Pons (tissue), 1 donor: ENCODE measurements at regions not wholly inside any gene's neighbourhood (a gene's known extent, or its start where the extent isn't known, plus 50 kb on each side); places are given as distances from the start of the nearest gene placed in this dataset.

Source experiments
- DNase-seq: peaks from one replicate; pipeline ENCODE4 v3.0.0-alpha.2; 2016; ENCODE audit warnings: low spot score

DNA sequence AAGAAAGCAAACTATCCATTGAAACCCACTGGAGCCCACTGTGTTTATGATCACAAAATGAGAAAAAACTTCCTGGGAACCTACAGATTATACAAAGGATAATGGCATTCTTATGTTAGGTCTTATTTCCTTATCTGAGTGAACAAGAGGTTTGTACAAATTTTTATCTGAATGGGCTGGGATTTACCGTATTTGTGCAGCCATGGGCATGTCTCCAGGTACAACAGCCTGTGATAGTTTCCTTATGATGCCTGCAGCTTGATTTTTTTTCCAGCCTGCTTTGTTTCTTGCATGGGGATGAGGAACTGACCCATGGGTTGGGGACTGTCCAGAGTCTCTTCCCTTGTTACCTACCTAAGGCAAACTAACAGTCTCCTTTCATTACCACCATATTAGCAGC lies 244.0 kb upstream of the RBMY1B start:
- DNase-seq: no peak

DNA sequence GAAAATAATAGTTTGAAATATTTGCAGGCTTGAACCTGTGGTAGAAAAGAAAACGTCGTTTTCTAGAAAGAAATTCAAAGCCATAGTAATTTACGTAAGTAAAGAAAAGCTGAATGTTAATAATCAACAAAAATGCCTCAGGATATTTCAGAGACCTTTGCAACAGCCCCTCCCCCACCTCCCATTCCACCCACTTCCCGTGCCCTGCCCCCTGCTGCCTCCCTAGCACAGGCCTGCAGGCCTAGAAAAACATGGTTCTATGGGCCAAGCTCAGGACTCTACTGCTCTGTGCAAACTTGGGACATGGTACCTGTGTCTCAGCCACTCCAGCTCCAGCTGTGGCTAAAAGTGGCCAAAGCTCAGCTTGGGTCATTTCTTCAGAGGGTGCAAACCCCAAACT lies 223.4 kb upstream of the RBMY1B start:
- no peak for DNase-seq

DNA sequence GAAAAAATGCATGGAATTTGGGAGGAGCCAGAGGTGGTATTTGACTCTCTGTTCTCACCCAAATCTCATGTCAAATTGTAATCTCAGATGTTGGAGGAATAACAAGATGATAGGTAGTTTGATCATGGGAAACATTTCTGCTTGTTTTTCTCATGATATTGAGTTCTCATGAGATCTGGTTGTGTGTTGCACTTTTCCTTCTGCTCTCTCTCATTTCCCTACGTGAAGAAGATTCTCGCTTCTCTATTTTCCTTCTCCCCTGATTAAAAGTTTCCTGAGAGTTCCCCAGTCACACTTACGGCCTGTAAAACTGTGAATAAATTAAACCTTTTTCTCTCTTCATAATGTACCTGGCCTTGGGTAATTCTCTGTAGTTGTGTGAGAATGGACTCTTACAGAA lies 222.2 kb upstream of the RBMY1B start:
- DNase-seq: peak; percentile 12

DNA sequence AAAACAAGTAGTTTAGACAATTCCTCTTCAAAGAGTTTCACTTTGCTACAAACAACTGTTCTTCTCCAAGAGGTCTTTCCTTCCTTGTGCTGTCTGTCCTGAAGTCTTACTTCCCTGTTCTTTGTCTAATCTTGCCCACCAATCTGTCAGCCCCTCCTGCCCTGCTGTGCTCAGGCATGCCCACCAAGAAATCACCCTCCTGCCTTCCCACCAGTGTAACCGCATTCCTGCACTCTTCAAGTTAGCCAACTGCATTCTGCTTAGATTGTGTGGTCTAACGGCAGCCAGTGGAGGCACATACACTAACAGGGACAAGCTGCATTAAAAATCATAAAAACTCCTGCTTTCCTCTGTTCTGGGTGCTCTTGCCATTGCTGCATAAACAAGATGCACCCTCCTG lies 215.9 kb upstream of the RBMY1B start:
- DNase-seq: no peak

DNA sequence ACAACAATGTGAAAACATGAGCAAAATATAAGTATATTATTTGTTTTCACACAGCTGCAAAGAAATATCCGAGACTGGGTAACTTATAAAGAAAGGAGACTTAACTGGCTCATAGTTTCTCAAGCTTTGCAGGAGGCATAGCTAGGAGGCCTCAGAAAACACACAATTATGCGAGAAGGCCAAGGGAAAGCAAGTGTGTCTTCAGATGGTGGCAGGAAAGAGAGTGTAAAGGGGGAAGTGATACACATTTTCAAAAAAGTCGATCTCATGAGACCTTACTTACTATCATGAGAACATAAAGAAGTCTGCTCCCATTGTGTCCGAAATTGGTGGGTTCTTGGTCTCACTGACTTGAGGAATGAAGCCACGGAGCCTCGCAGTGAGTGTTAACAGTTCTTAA lies 208.9 kb upstream of the RBMY1B start:
- DNase-seq: no peak

DNA sequence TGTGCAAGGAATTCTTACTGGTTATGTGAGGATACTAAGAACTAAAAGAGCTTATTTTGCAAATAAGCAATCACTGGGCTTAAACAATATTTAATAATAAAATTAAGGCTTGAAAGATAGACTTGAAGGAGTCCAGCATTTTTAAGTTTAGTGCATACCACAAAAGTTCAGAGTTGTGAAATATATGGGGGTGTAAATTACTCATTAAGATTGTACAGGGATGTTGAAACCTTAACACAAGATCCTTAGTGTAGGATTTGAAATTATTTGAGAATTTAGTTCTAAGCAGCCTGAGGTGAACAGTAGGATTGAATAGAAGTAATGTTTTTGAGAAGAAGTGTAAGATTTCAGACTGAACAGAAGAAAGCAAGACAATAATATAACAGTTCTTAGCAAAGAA lies 195.8 kb upstream of the RBMY1B start:
- no peak for DNase-seq
